ENCODE measurements at regions not wholly inside any gene's neighbourhood (a gene's known extent, or its start where the extent isn't known, plus 50 kb on each side); places are given as distances from the start of the nearest gene placed in this dataset.
"Not testable (repeated sequence)": the region's sequence is repeated elsewhere in the genome, so short reads cannot be mapped to it uniquely, and the experiment has no call there.

DNA sequence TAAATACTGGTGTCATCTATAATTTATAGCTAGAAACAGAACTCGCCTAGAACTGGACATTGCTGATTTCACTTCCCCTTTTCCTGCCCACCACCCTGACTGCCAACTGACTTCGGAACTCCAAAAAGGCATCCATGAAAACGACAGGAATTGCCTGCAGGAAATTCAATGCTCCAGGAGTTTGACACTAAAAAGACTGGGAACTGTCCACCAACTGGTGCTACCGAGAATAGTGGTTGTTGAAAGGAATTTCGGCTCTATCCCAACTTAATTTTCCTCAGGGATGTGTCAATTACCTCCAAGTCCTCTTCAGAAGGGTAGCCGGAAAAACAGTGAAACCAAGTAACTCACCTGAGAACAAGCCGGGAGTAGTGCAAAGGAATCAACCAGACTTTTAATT lies 440.0 kb downstream of the PRELID2 start:
- H3K27me3 ChIP-seq (ENCODE audit: control insufficient read depth, insufficient read depth, low read length); H3K36me3 Mint-ChIP-seq; H3K27ac ChIP-seq (ENCODE audit: insufficient read depth, low read length, poor library complexity, severe bottlenecking); H3K4me1 Mint-ChIP-seq; H3K4me3 Mint-ChIP-seq; DNase-seq; ATAC-seq (ENCODE audit: low read depth in 2 of 2); H3K4me1 ChIP-seq (ENCODE audit: control insufficient read depth, insufficient read depth, low read length, poor library complexity, severe bottlenecking); H3K4me3 ChIP-seq (ENCODE audit: low read depth, low read length); H3K27me3 Mint-ChIP-seq; H3K9me3 ChIP-seq (ENCODE audit: control insufficient read depth in 2 of 2, low read length in 2 of 2); H3K27ac Mint-ChIP-seq; H3K36me3 ChIP-seq (ENCODE audit: control insufficient read depth, insufficient read depth, low read length): not testable (repeated sequence)
- peaks cover 6 to 15% (median 11%) of the 10 kb centered on the region in 7 donors for H3K9me3 Mint-ChIP-seq

DNA sequence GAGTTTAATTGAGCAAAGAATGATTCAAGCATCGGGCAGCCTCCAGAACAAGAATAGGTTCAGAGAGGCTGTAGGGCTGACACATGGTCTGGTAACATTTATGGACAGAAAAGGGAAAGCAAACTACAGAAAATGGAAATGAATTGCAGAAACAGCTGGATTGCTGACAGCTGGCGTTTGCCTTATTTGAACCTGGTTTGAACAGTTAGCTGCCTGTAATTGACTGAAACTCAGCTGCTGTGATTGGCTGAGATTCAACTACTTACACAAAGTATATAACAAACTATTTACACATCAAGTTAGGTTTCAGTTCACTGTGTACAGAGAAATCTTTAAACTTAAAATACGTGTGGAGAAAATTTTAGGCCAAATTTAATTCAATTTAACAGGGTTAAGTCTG lies 441.7 kb downstream of the PRELID2 start:
- H3K27me3 ChIP-seq (ENCODE audit: control insufficient read depth, insufficient read depth, low read length), result no peaks in the 10 kb centered on the region
- no peak overlapping the region for H3K4me3 ChIP-seq (ENCODE audit: low read depth, low read length)
- Mint-ChIP-seq H3K27ac (no peak overlapping the region), H3K4me3 (no peak overlapping the region), H3K36me3 (no peaks in the 10 kb centered on the region), H3K4me1 (no peaks in the 10 kb centered on the region), H3K9me3 (peaks cover 4 to 27% (median 12%) of the 10 kb centered on the region in 7 donors), H3K27me3 (no peaks in the 10 kb centered on the region)
- no peak overlapping the region for H3K27ac ChIP-seq (ENCODE audit: insufficient read depth, low read length, poor library complexity, severe bottlenecking)
- H3K36me3 ChIP-seq (ENCODE audit: control insufficient read depth, insufficient read depth, low read length), result no peaks in the 10 kb centered on the region
- no peaks in the 10 kb centered on the region for H3K4me1 ChIP-seq (ENCODE audit: control insufficient read depth, insufficient read depth, low read length, poor library complexity, severe bottlenecking)
- no peak for DNase-seq
- ATAC-seq (ENCODE audit: low read depth in 2 of 2), result no peak
- H3K9me3 ChIP-seq (ENCODE audit: control insufficient read depth in 2 of 2, low read length in 2 of 2), result peaks cover 0 to 10% of the 10 kb centered on the region in 2 experiments

GRCh38 chr5:145389047-145389446 lies 446.1 kb downstream of the PRELID2 start:
- no peaks in the 10 kb centered on the region for H3K36me3 Mint-ChIP-seq
- no peak overlapping the region for H3K27ac Mint-ChIP-seq
- ATAC-seq (ENCODE audit: low read depth in 2 of 2) (no peak), DNase-seq (no peak)
- Histone ChIP-seq H3K4me1 (ENCODE audit: control insufficient read depth, insufficient read depth, low read length, poor library complexity, severe bottlenecking) (no peaks in the 10 kb centered on the region), H3K36me3 (ENCODE audit: control insufficient read depth, insufficient read depth, low read length) (no peaks in the 10 kb centered on the region), H3K27me3 (ENCODE audit: control insufficient read depth, insufficient read depth, low read length) (no peaks in the 10 kb centered on the region), H3K9me3 (ENCODE audit: control insufficient read depth in 2 of 2, low read length in 2 of 2) (peaks cover 0 to 10% of the 10 kb centered on the region in 2 experiments), H3K27ac (ENCODE audit: insufficient read depth, low read length, poor library complexity, severe bottlenecking) (no peak overlapping the region), H3K4me3 (ENCODE audit: low read depth, low read length) (no peak overlapping the region)
- no peak overlapping the region for H3K4me3 Mint-ChIP-seq
- no peaks in the 10 kb centered on the region for H3K4me1 Mint-ChIP-seq
- no peaks in the 10 kb centered on the region for H3K27me3 Mint-ChIP-seq
- H3K9me3 Mint-ChIP-seq, result peaks cover 3 to 20% (median 10%) of the 10 kb centered on the region in 7 donors

DNA sequence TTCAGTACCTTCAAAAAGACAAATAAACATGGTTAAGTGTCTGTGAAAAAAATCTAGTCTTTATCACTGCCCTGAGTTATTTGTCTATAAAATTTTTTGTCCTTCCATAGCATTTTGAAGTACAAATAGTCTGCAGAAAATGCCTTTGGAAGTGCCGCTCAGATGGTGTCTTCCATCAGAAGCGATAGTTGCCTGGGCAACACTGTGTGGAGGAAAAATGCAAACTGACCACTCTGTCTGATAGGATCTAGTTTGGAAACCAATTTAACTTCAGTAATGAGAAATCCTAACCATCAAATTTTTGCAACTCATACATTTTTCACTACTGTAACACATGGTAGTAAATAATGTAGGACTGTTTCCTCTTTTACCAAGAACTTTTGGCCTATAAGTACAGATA lies 449.9 kb downstream of the PRELID2 start:
- H3K27me3 Mint-ChIP-seq, result no peaks in the 10 kb centered on the region
- H3K4me3 ChIP-seq (ENCODE audit: low read depth, low read length), result no peak overlapping the region
- H3K4me3 Mint-ChIP-seq, result no peak overlapping the region
- no peak overlapping the region for H3K27ac Mint-ChIP-seq
- DNase-seq (no peak), ATAC-seq (ENCODE audit: low read depth in 2 of 2) (no peak)
- no peaks in the 10 kb centered on the region for H3K4me1 ChIP-seq (ENCODE audit: control insufficient read depth, insufficient read depth, low read length, poor library complexity, severe bottlenecking)
- no peak overlapping the region for H3K27ac ChIP-seq (ENCODE audit: insufficient read depth, low read length, poor library complexity, severe bottlenecking)
- H3K36me3 ChIP-seq (ENCODE audit: control insufficient read depth, insufficient read depth, low read length), result no peaks in the 10 kb centered on the region
- H3K9me3 ChIP-seq (ENCODE audit: control insufficient read depth in 2 of 2, low read length in 2 of 2), result no peaks in the 10 kb centered on the region
- H3K4me1 Mint-ChIP-seq, result no peaks in the 10 kb centered on the region
- no peaks in the 10 kb centered on the region for H3K27me3 ChIP-seq (ENCODE audit: control insufficient read depth, insufficient read depth, low read length)
- no peaks in the 10 kb centered on the region for H3K36me3 Mint-ChIP-seq
- peaks cover 1 to 25% (median 9%) of the 10 kb centered on the region in 7 donors for H3K9me3 Mint-ChIP-seq

GRCh38 chr5:145378226-145378625 lies 456.9 kb downstream of the PRELID2 start:
- Mint-ChIP-seq H3K36me3 (peaks cover 6% of the 10 kb centered on the region), H3K27ac (no peak overlapping the region), H3K9me3 (peaks cover 4 to 41% (median 9%) of the 10 kb centered on the region in 7 donors), H3K4me3 (no peak overlapping the region), H3K4me1 (no peaks in the 10 kb centered on the region), H3K27me3 (no peaks in the 10 kb centered on the region)
- Histone ChIP-seq H3K27ac (ENCODE audit: insufficient read depth, low read length, poor library complexity, severe bottlenecking) (no peak overlapping the region), H3K9me3 (ENCODE audit: control insufficient read depth in 2 of 2, low read length in 2 of 2) (peaks cover 5 to 26% of the 10 kb centered on the region in 2 experiments), H3K36me3 (ENCODE audit: control insufficient read depth, insufficient read depth, low read length) (no peaks in the 10 kb centered on the region), H3K4me1 (ENCODE audit: control insufficient read depth, insufficient read depth, low read length, poor library complexity, severe bottlenecking) (no peaks in the 10 kb centered on the region), H3K27me3 (ENCODE audit: control insufficient read depth, insufficient read depth, low read length) (no peaks in the 10 kb centered on the region), H3K4me3 (ENCODE audit: low read depth, low read length) (no peak overlapping the region)
- ATAC-seq (ENCODE audit: low read depth in 2 of 2) (no peak), DNase-seq (no peak)

- Histone ChIP-seq H3K36me3 (ENCODE audit: control insufficient read depth, insufficient read depth, low read length) (no peaks in the 10 kb centered on the region), H3K4me1 (ENCODE audit: control insufficient read depth, insufficient read depth, low read length, poor library complexity, severe bottlenecking) (no peaks in the 10 kb centered on the region), H3K27ac (ENCODE audit: insufficient read depth, low read length, poor library complexity, severe bottlenecking) (no peak overlapping the region), H3K4me3 (ENCODE audit: low read depth, low read length) (no peak overlapping the region), H3K27me3 (ENCODE audit: control insufficient read depth, insufficient read depth, low read length) (no peaks in the 10 kb centered on the region), H3K9me3 (ENCODE audit: control insufficient read depth in 2 of 2, low read length in 2 of 2) (peaks cover 5 to 26% of the 10 kb centered on the region in 2 experiments)
- Mint-ChIP-seq H3K27ac (no peak overlapping the region), H3K4me3 (no peak overlapping the region), H3K4me1 (no peaks in the 10 kb centered on the region), H3K36me3 (peaks cover 6% of the 10 kb centered on the region), H3K9me3 (peaks cover 4 to 49% (median 10%) of the 10 kb centered on the region in 7 donors), H3K27me3 (no peaks in the 10 kb centered on the region)
- DNase-seq, result no peak
- ATAC-seq (ENCODE audit: low read depth in 2 of 2), result no peak
These were observed 459.6 kb downstream of the PRELID2 start for GRCh38 chr5:145375521-145375920.

DNA sequence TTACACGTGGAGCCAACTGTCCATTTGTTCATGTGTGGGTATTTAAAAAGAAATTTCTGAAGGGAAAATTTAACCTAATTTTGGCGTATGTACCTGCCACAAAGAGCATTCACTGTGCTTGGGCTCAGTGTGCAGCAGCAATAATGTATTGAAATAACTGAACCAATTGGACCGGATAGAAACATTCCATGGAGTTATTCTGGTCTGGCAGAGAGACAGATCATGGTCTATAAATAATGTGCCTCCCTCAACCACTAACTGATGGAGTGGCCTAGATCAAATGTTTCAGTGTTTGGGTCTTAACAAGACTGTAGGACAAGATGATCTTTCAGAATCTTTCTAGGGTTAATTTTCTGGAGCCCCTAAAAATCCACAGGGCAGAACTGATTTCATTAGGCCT lies 469.7 kb downstream of the PRELID2 start:
- H3K9me3 Mint-ChIP-seq, result peaks cover 0 to 15% (median 2%) of the 10 kb centered on the region in 7 donors
- no peak overlapping the region for H3K4me3 ChIP-seq (ENCODE audit: low read depth, low read length)
- no peak for ATAC-seq (ENCODE audit: low read depth in 2 of 2)

DNA sequence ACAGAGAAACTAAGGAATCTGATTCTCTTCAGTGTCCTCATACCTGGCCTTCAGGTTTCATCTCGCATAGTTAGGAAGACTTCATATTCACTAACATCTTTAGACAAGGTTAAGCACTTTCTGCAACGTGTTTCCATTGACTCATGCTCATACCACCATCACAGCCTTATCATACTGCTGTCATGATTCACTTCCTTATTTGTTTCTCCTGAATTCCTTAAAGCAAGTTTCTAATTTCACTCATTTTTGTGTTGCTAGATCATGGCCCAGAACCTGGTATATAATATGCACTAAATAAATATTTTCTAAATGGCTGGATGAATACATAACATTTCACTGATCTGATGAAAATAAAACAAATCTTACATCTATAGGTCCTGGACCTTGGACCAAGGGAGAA lies 472.9 kb downstream of the PRELID2 start:
- no peaks in the 10 kb centered on the region for H3K27me3 ChIP-seq (ENCODE audit: control insufficient read depth, insufficient read depth, low read length)
- DNase-seq, result no peak
- H3K36me3 ChIP-seq (ENCODE audit: control insufficient read depth, insufficient read depth, low read length), result no peaks in the 10 kb centered on the region
- H3K4me1 ChIP-seq (ENCODE audit: control insufficient read depth, insufficient read depth, low read length, poor library complexity, severe bottlenecking), result no peaks in the 10 kb centered on the region
- H3K9me3 ChIP-seq (ENCODE audit: control insufficient read depth in 2 of 2, low read length in 2 of 2), result no peaks in the 10 kb centered on the region
- Mint-ChIP-seq H3K9me3 (peaks cover 0 to 8% (median 2%) of the 10 kb centered on the region in 7 donors), H3K36me3 (no peaks in the 10 kb centered on the region), H3K4me1 (no peaks in the 10 kb centered on the region), H3K27ac (no peak overlapping the region), H3K4me3 (no peak overlapping the region), H3K27me3 (no peaks in the 10 kb centered on the region)
- ATAC-seq (ENCODE audit: low read depth in 2 of 2), result no peak
- no peak overlapping the region for H3K27ac ChIP-seq (ENCODE audit: insufficient read depth, low read length, poor library complexity, severe bottlenecking)
- no peak overlapping the region for H3K4me3 ChIP-seq (ENCODE audit: low read depth, low read length)

More for the DNA sequence above, 469.7 kb downstream of the PRELID2 start:
- Histone ChIP-seq H3K27me3 (ENCODE audit: control insufficient read depth, insufficient read depth, low read length) (no peaks in the 10 kb centered on the region), H3K4me1 (ENCODE audit: control insufficient read depth, insufficient read depth, low read length, poor library complexity, severe bottlenecking) (no peaks in the 10 kb centered on the region), H3K36me3 (ENCODE audit: control insufficient read depth, insufficient read depth, low read length) (no peaks in the 10 kb centered on the region), H3K27ac (ENCODE audit: insufficient read depth, low read length, poor library complexity, severe bottlenecking) (no peak overlapping the region), H3K9me3 (ENCODE audit: control insufficient read depth in 2 of 2, low read length in 2 of 2) (no peaks in the 10 kb centered on the region)
- no peak overlapping the region for H3K4me3 Mint-ChIP-seq
- H3K4me1 Mint-ChIP-seq, result no peaks in the 10 kb centered on the region
- H3K27ac Mint-ChIP-seq, result no peak overlapping the region
- no peaks in the 10 kb centered on the region for H3K27me3 Mint-ChIP-seq
- DNase-seq, result no peak
- no peaks in the 10 kb centered on the region for H3K36me3 Mint-ChIP-seq
